NCI-H524 treated with DMSO at 0.1 percent for 48 hours (cell line): ENCODE measurements at regions not wholly inside any gene's neighbourhood (a gene's known extent, or its start where the extent isn't known, plus 50 kb on each side); places are given as distances from the start of the nearest gene placed in this dataset.
"Not testable (repeated sequence)": the region's sequence is repeated elsewhere in the genome, so short reads cannot be mapped to it uniquely, and the experiment has no call there.

Experiments
- DNase-seq: peaks from one replicate; lab custom pipeline; 2025; lab: John Stamatoyannopoulos, UW

DNA sequence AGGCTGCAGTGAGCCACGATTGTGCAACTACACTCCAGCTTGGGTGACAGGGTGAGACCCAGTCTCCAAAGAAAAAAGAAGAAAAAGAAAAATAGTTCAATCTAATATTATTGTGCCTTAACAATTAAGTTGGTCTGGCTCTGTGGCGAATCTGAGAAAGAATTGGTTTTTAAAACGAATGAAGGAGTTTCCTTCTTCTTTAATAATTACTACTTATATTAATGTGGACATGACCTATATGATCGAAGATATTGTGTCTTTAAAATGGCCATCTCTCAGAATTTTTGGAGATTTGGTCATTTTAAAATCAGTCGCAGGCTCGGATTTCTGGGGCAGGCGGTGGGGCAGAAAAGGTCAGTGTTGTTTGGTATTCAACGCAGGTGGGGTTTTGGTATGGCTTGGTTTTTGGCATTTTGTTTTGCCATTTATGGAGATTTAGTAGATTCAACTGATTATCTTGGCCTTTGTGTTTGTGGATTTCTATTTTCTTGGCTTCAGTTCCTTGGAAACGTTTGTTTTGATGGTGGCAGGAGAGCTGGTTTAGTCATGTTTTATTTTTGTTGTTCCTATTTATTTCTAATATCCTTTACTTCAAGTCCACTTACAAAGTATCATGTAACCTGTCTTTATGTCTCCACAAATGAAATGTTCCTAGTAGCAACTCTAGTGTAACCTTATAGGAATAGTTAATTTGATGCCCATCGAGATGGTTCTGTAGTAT lies 178.8 kb upstream of the MKLN1 start:
- no peak for DNase-seq

DNA sequence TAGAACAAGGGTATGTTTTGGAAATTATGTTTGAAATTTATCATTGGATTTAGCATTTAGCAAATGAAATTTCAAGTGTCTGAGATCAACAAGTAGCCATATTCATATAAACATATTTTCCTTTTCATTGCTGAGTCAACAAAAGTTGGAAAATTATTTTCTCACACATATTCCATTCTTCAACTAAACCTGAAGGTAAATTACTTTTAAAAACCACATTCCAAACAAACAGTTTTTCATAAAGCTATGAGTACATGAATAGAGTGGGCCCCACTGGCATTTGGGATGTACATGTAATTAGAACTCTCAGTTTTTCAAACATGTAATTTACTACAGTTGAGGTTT lies 178.3 kb upstream of the MKLN1 start:
- no peak for DNase-seq

DNA sequence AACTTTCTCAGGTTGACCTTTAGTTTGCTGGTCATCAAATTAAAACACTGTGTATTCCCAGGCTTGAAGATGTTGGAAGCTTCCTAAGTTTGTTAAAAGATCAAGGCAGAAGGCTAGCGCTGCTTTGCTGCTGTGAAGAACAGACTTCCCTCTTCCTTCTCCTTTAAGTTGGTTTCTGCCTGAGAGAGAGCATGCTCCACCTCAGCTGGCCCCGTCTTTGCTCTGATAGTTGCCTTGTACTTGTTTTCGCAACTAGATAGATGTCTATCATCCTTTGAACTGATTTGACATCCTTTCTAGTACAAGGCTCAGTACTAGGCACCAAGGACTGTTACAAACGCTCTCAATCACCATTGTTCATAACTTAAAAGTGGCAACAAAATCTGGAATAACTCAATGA lies 177.8 kb upstream of the MKLN1 start:
- no peak for DNase-seq

DNA sequence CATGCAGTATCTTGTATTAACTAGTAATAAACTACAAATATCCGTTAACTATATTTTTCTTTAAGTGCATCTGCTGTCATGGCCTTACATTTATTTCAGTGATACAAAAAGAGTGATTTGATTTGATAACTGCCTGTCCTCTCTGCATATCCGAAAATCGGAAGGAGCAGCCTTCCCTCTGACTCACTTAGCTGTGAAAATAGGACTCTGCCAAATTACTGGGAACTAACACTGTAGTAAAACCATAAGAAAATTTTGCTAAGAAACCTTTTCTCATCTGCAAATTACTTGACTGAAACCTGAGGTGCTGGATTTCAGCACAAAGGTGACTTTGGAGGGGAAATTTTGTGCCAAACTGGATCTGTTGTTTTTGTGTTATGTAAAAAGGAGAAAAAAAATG lies 176.6 kb upstream of the MKLN1 start:
- DNase-seq: no peak

DNA sequence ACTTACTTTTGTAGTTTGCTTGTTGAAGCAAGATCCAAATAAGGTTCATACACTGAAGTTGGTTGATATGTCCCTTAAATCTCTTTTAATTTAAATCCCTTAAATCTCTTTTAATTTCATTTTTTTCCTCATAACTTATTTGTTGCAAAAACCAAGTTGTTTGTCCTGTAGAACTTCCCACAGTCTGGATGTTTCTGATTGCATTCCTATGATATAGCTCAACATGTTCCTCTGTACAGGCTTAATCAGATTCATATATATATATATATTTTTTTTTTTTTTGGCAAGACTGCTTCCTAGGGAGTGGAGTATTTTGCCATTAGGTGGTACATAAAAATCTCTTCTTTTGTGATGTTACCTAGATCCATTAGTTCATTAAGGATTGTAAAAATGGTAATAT lies 174.9 kb upstream of the MKLN1 start:
- DNase-seq: no peak

DNA sequence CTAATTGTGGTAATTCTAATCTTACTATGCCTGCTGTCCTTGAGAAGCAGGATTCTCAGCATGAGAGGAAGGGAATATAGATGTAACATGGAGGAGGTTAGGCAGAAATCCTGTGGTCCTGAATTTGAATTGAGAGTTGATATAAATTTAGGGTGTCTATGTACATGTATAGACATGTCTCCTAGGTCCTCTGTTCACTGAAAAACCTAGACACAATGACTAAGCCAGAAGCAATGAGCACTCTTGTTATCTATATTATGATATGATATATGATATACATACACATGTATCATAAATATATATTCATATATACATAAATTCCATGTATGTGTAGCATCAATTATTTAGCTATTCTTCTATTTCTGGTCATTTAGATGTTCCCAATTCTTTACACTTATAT lies 173.3 kb upstream of the MKLN1 start:
- no peak for DNase-seq

DNA sequence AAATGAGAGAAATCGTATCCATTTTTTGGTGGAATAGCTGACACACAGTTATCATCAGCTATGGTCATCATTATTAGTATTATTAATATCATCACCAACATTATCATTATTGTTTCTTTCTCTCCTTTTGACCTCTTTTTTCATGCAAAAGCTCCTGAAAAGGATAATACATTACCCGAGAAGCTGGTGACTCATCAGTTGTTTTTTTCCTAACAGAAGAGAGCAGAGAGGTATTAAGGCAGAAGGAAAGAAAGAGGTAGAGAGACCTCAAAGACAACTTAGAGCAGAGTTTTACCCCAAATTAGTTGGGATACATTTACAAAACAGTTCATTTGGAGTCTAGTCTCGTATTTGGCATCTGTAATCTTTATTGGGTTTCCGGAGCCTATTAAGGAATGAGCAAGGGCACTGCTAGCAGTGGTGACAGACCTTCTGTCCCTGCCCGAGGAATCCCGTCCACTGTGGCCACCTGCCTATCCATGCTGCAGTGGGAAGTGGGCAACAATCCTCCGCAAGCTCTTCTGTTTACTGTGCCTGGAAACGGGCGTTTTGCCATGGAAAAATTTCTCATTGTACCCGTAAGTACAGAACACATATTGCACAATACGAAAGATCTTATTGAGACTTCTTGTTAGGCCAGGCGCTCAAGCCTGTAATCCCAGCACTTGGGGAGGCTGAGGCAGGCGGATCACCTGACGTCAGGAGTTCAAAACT lies 170.0 kb upstream of the MKLN1 start:
- no peak for DNase-seq

DNA sequence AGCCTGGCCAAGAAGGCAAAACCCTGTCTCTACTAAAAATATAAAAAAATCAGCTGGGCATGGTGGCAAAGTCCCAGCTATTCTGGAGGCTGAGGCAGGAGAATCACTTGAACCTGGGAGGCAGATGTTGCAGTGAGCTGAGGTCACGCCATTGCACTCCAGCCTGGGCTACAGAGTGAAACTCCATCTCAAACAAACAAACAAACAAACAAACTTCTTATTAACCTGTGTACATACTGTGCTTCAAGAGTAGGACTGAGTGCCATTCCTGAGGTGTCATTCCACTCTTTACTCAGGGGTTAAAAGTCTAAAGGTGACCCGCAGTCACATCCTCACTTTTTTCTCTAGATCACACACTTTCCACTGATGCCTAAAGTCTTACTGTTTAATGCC lies 169.4 kb upstream of the MKLN1 start:
- DNase-seq: not testable (repeated sequence)

DNA sequence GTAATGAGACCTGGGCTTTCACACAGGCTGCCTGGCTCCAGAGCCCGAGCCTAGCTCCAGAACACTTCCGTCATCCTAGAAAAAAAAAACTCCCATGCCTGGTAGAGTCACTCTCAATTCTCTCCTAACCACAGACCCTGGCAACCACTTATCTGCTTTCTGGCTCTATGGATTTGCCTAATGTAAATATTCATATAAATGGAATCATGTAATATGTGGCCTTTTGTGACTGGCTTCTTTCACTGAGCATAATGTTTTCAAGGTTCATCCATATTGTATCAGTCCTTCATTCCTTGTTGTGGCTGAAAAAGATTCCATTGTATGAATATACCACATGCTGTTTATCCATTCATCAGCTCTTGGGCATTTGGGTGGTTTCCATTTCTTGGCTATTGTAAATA lies 167.7 kb upstream of the MKLN1 start:
- no peak for DNase-seq

DNA sequence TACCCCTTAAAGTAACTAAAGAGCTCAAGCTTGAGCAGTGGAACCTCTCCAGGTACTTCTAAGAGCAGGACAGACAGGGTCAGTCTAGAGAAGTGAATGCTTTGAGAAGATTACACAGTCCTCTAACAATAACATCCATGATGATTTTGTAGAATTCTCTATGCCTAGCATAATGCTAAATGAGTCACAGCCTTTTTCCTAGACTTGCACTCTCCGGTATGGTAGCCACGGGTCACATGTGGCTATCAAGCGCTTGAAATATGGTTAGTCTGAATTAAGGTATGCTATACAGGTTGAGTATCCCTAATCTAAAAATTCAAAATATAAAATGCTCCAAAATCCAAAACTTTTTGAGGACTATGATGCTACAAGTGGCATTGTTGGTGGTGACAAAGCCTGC lies 166.6 kb upstream of the MKLN1 start:
- DNase-seq: no peak

DNA sequence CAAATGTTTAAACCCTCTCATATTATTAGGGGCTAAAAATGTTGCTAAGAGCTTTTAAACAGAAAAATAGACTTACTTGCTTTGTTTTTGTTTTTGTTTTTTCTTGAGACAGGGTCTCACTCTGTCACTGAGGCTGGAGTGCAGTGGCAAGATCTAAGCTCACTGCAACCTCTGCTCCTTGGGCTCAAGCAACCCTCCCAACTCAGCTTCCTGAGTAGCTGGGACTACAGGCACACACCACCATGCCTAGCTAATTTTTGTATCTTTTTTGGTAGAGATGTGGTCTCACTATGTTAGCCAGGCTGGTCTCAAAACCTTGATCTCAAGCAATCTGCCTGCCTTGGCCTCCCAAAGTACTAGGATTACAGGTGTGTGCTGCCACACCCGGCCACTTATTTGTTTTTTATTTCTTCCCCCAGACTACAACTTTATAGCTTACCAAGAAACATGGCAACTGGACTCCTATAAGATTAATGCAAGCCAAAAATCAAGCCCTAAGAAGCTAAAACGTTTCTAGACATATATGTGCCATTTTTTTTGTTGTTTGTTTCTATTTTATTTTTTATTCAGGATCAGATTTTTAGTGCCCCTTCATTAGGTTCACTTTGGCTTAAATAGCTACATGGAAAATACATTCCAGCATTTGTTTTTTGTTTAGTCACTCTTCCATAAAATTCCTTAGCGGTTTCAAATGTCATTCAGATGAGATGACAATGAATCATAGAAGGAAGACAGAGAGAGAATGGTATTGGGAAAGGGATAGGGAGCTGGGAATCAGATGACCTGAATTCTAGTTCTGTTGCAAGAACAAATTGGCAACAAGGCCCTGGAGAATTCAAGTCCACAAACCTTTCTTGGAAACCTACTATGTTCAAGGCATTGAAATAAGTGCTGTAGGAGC lies 163.4 kb upstream of the MKLN1 start:
- DNase-seq: no peak

DNA sequence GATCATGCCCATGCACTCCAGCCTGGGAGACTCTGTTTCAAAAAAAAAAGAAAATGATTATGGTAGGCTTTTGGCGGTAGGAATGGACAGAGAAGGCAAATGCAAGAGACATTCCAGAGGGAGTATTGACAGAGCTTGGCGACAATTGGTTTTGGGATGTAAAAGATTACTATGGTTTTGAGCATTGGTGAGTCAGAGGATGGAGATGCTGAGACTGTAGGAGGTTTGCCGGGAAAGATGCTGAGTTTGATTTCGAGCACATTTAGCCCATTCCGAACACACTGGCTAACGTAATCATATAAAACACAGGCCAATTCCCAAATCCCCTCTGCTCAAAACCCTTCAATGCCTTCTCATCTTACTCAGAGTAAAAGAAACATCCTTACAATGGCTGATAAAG lies 161.6 kb upstream of the MKLN1 start:
- no peak for DNase-seq

DNA sequence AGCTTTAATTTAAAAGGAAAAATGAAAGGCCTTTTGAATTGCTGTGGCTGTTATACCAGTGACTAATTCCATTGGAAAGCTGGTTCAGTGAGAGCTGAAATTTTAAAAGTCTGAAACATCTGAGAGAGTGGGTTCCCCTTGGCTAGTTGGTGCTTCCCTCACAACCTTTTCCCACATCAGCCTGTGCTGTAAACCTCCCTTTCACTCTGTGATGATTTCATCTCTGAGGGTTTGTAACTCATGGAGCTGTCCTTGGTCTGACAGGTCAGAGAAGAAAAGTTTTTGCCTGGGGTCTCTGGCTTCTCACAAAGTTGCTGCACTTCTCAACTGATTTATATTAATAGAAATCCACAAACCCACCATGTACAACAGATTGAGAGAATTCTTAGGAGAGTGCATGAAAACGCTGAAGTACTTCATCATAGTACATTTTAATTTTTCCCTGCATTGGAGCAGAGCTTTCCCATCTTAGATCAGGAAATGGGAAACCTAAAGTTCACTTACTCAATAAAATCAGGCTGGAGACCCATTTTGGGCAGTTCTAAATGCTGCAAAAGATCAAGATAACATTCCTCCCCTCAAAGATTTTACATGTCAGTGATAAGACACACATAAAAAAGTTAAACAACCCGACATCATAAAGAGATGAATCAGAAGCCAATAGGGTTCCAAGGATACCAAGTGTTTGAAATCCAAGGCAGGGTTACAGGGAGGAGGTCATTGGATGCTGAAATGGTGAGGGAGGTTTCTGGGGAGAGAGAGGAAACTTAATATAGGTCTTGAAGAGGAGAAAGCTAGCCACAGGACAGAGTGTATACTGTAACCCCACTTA lies 157.0 kb upstream of the MKLN1 start:
- DNase-seq: no peak

DNA sequence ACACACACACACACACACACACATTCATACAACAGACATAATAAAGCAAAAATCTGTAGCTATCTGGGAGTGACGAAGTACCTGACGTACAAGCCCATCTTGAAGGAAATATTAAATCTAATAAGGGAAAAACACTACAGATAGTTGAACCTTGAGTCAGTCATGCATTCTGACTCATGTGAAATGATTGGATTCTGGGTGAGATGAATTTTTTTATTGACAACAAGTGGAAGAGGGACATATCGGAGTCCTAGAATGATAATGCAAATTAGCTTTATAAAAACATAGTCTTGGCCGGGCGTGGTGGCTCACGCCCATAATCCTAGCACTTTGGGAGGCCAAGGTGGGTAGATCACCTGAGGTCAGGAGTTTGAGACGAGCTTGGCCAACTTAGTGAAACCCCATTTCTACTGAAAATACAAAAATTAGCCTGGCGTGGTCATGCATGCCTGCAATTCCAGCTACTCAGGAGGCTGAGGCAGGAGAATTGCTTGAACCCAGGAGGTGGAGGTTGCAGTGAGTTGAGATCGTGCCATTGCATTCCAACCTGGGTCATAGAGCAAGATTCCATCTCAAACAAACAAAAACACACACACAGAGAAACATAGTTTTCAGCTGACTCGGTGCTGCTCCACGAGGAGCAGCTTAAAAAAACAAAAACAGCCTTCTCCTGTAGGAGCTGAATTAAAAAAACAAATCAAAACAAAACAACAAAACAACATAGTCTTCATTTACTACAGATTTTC lies 154.4 kb upstream of the MKLN1 start:
- DNase-seq: no peak

DNA sequence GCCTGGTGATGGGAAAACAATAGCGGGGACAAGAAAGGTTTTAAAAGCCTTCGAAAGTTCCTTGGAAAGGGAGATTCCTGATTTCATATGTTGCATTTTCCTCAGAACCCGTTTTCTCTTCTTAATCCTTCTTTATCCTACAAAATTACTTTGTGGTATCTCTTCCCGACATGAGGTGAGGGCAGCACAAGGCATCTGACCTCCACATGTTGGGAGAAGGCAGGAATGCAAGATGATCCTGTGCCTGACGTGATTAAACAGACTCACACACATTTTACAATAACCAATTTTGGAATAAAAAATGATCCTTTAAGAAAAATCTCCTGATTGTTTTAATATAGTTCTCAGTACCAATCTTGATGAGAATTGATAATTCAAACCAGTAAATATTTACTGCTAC lies 153.3 kb upstream of the MKLN1 start:
- no peak for DNase-seq

DNA sequence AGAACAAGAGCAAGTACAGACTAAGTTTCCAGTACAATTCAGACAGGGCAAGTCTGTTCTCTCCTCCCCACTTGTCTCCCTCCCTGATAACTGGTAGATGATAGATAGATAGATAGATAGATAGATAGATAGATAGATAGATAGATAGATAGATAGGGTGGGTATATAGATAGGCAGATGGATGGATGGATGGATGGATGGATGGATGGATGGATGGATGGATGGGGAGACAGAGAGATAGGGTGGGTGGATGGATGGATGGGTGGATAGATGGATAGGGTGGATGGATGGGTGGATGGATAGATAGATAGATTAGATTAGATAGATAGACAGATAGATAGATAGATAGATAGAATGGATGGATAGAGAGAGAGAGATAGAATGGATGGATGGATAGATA lies 152.8 kb upstream of the MKLN1 start:
- no peak for DNase-seq

DNA sequence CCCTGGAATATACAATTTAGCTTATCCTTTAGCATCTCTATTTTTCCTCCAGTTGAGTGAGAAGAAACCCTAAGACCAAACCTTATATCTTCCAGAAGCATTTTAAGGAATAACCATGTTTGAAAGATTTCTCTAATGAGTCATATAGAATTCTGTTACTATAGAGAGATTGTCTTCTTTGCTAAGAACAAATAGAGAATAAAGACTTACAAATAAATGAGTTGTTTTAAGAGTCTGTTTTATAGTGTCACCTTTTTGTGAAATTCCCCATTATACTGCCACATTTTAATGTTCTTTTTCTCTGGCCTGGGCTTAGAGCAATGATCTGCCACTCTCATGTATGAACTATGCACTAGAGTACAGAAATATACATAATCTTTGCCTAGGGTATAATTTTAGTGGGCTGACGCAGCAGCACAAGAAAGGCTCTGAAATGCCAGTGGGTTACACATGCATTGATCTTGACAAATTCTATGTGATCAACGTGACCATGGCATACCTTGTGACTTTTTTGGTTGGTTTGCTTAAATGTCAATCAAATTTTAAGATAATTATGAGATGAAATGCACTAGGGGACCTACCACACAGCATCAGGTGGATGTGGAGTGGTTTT lies 145.1 kb upstream of the MKLN1 start:
- DNase-seq: no peak

DNA sequence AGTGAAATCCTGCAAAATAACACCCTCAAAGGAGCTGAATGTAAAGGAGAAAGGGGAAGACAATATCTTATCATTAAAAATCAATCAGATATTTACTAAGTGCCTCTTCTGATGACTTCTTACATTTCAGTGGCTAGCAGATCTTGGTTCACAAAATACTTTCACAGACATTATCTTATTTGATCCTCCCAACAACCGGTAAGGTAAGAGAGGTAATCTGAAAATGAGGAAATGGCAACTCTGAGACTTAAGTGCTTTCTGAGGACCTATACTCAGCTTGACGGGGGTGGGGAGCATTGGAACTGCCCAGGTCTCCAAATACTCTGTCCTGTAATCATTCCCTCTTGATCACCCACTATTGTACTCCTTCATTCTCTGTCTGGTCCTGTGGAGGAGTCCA lies 144.6 kb upstream of the MKLN1 start:
- DNase-seq: no peak

DNA sequence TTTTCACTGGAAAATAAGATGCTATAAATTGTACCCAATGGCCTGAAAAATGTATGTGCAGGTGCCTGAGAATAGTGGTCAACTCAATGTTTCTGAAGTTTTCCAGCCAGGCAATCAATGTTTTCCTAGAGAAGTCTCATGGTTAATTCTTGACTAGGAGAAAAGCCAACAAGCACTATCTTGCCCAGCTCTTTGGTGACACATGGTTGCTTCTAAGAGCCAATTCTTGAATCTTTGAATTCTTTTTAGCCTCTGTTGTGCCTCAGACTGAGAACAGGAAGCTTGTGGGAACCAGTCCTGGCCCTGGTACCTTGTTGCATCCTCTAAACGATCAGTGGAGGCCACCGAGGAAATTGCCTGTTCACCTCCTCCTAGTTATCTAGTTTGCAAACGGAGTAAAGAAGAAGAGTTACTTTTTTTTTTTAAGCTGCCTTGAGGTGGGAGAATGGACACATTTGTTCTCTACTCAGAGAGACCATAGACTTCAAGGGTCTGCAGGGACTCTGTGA lies 144.0 kb upstream of the MKLN1 start:
- no peak for DNase-seq

DNA sequence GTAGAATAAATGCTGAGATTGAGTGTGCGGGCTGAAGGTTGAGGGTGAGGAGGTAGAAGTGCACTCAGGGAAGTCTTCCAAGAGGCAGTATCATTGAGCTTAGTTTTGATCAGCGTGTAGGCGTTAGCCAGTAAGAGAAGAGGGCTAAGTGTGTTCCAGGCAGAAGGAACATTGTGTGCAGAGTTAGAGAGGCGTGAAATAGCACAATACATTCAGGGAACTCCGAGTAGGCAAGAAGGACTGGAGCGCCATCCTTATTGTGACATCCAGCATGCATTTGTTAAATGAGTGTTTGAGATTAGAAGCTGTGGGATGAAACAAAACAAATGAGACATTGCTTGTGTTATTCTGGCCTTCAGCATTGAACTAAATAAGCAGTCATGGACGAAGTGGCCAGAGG lies 140.9 kb upstream of the MKLN1 start:
- no peak for DNase-seq
